ENCODE measurements at regions not wholly inside any gene's neighbourhood (a gene's known extent, or its start where the extent isn't known, plus 50 kb on each side); places are given as distances from the start of the nearest gene placed in this dataset.

- no peak for DNase-seq (ENCODE audit: low read depth)
Observed at GRCh38 chr4:81627590-81627989, 155.9 kb upstream of the RASGEF1B start.

- no peak for DNase-seq (ENCODE audit: low read depth)
Observed at GRCh38 chr4:81626851-81627250, 155.1 kb upstream of the RASGEF1B start.

GRCh38 chr4:81625422-81626417 is 154.0 kb upstream of the RASGEF1B start:
- DNase-seq (ENCODE audit: low read depth) = no peak

GRCh38 chr4:81623434-81623833 is 151.7 kb upstream of the RASGEF1B start:
- no peak for DNase-seq (ENCODE audit: low read depth)

GRCh38 chr4:81622474-81623184 is 150.9 kb upstream of the RASGEF1B start:
- DNase-seq (ENCODE audit: low read depth) = no peak

GRCh38 chr4:81622028-81622427 is 150.3 kb upstream of the RASGEF1B start:
- no peak for DNase-seq (ENCODE audit: low read depth)

- DNase-seq (ENCODE audit: low read depth) = no peak
Observed at GRCh38 chr4:81621490-81621889, 149.8 kb upstream of the RASGEF1B start.

GRCh38 chr4:81620442-81620841 is 148.7 kb upstream of the RASGEF1B start:
- DNase-seq (ENCODE audit: low read depth) = no peak

- no peak for DNase-seq (ENCODE audit: low read depth)
Observed at GRCh38 chr4:81617545-81617944, 145.8 kb upstream of the RASGEF1B start.

GRCh38 chr4:81611221-81611620 is 139.5 kb upstream of the RASGEF1B start:
- no peak for DNase-seq (ENCODE audit: low read depth)

GRCh38 chr4:81609844-81610243 is 138.1 kb upstream of the RASGEF1B start:
- DNase-seq (ENCODE audit: low read depth) = no peak

GRCh38 chr4:81607950-81608349 is 136.2 kb upstream of the RASGEF1B start:
- DNase-seq (ENCODE audit: low read depth) = no peak

- no peak for DNase-seq (ENCODE audit: low read depth)
Observed at GRCh38 chr4:81606801-81607501, 135.2 kb upstream of the RASGEF1B start.

GRCh38 chr4:81606166-81606565 is 134.5 kb upstream of the RASGEF1B start:
- no peak for DNase-seq (ENCODE audit: low read depth)

GRCh38 chr4:81605271-81605670 is 133.6 kb upstream of the RASGEF1B start:
- no peak for DNase-seq (ENCODE audit: low read depth)

- DNase-seq (ENCODE audit: low read depth) = no peak
Observed at GRCh38 chr4:81604683-81605218, 133.0 kb upstream of the RASGEF1B start.

GRCh38 chr4:81602854-81603253 is 131.1 kb upstream of the RASGEF1B start:
- no peak for DNase-seq (ENCODE audit: low read depth)

- DNase-seq (ENCODE audit: low read depth) = no peak
Observed at GRCh38 chr4:81601358-81601694, 129.6 kb upstream of the RASGEF1B start.

- no peak for DNase-seq (ENCODE audit: low read depth)
Observed at GRCh38 chr4:81600520-81601357, 129.0 kb upstream of the RASGEF1B start.

- no peak for DNase-seq (ENCODE audit: low read depth)
Observed at GRCh38 chr4:81599742-81600380, 128.2 kb upstream of the RASGEF1B start.
